Liver (tissue), 8 donors: ENCODE measurements at regions not wholly inside any gene's neighbourhood (a gene's known extent, or its start where the extent isn't known, plus 50 kb on each side); places are given as distances from the start of the nearest gene placed in this dataset.

Source experiments
- DNase-seq: peaks from one replicate; pipeline ENCODE4 v3.0.0-alpha.2; 2017; ENCODE audit warnings: low spot score
- H3K27ac ChIP-seq, 2 donors: one replicate each; pipeline ENCODE4 v1.7.0; 2013; ENCODE audit warnings: inconsistent platforms in 2 of 2, low read length in 2 of 2, control low read depth in 1 of 2, low read depth in 1 of 2, mild to moderate bottlenecking in 1 of 2
- H3K27me3 ChIP-seq, 4 donors: one replicate each; pipeline versions ENCODE4 v1.6.1 to v1.7.0; 2013; ENCODE audit warnings: low read length in 3 of 4, inconsistent platforms in 1 of 4, mild to moderate bottlenecking in 1 of 4, moderate library complexity in 1 of 4; ENCODE audit not compliant: control insufficient read depth in 4 of 4, insufficient read depth in 4 of 4
- H3K36me3 ChIP-seq, 4 donors: one replicate each; pipeline versions ENCODE4 v1.6.1 to v1.7.0; 2013; ENCODE audit warnings: low read length in 3 of 4, mild to moderate bottlenecking in 3 of 4, low read depth in 1 of 4, moderate library complexity in 1 of 4; ENCODE audit not compliant: control insufficient read depth in 4 of 4, insufficient read depth in 3 of 4
- H3K4me1 ChIP-seq, 4 donors: one replicate each; pipeline versions ENCODE4 v1.6.1 to v1.7.0; 2013; ENCODE audit warnings: low read length in 3 of 4, mild to moderate bottlenecking in 3 of 4, moderate library complexity in 1 of 4; ENCODE audit not compliant: control insufficient read depth in 4 of 4, insufficient read depth in 4 of 4
- H3K4me3 ChIP-seq, 3 donors: one replicate each; pipeline versions ENCODE4 v1.6.1 to v1.7.0; 2013; ENCODE audit warnings: low read length in 3 of 3, control low read depth in 1 of 3, low read depth in 1 of 3, mild to moderate bottlenecking in 1 of 3
- H3K9ac ChIP-seq, 2 donors: one replicate each; pipeline ENCODE4 v1.7.0; 2013; ENCODE audit warnings: low read length in 2 of 2, mild to moderate bottlenecking in 2 of 2, moderate library complexity in 2 of 2, control low read depth in 1 of 2, low read depth in 1 of 2
- H3K9me3 ChIP-seq, 4 donors: one replicate each; pipeline versions ENCODE4 v1.6.1 to v1.7.0; 2013; ENCODE audit warnings: low read length in 3 of 4; ENCODE audit not compliant: control insufficient read depth in 4 of 4
- ATF3 ChIP-seq: IDR thresholded peaks from 2 replicates; pipeline ENCODE4 v1.6.1; 2016; ENCODE audit warnings: antibody characterized with exemption
- CTCF ChIP-seq: fragments of 150-350 bp; IDR thresholded peaks from 2 replicates; pipeline ENCODE4 v1.5.1; 2017; ENCODE audit warnings: improper control_type of control experiment, low read depth, low read length; ENCODE audit not compliant: missing input control
- EGR1 ChIP-seq, 2 donors: IDR thresholded peaks; 2 replicates each; pipeline ENCODE4 v1.6.1; 2016 to 2018; ENCODE audit warnings: antibody characterized with exemption in 2 of 2, low read depth in 2 of 2
- FOXA1 ChIP-seq: IDR thresholded peaks from 2 replicates; pipeline ENCODE4 v1.6.1; 2016; ENCODE audit warnings: antibody characterized with exemption
- FOXA2 ChIP-seq: IDR thresholded peaks from 2 replicates; pipeline ENCODE4 v1.6.1; 2016; ENCODE audit warnings: antibody characterized with exemption
- GABPA ChIP-seq, 2 donors: IDR thresholded peaks in 1 of 2; conservative IDR thresholded peaks in 1 of 2; 2 replicates each; pipeline ENCODE4 v1.6.1; 2016; ENCODE audit warnings: antibody characterized with exemption in 2 of 2, mild to moderate bottlenecking in 1 of 2, moderate library complexity in 1 of 2
- HNF4A ChIP-seq, 2 donors: conservative IDR thresholded peaks; 2 replicates each; pipeline ENCODE4 v1.6.1; 2016; ENCODE audit warnings: antibody characterized with exemption in 2 of 2, mild to moderate bottlenecking in 2 of 2
- HNF4G ChIP-seq: IDR thresholded peaks from 2 replicates; pipeline ENCODE4 v1.6.1; 2016; ENCODE audit warnings: antibody characterized with exemption
- JUND ChIP-seq, 2 donors: IDR thresholded peaks; 2 replicates each; pipeline ENCODE4 v1.6.1; 2016; ENCODE audit warnings: antibody characterized with exemption in 2 of 2
- MAX ChIP-seq: IDR thresholded peaks from 2 replicates; pipeline ENCODE4 v1.6.1; 2016; ENCODE audit warnings: antibody characterized with exemption
- NR2F2 ChIP-seq: IDR thresholded peaks from 2 replicates; pipeline ENCODE4 v1.6.1; 2016; ENCODE audit warnings: antibody characterized with exemption
- RAD21 ChIP-seq, 2 donors: IDR thresholded peaks; 2 replicates each; pipeline ENCODE4 v1.6.1; 2016; ENCODE audit warnings: antibody characterized with exemption in 2 of 2, mild to moderate bottlenecking in 2 of 2
- REST ChIP-seq: IDR thresholded peaks from 2 replicates; pipeline ENCODE4 v1.6.1; 2016; ENCODE audit warnings: antibody characterized with exemption, mild to moderate bottlenecking
- RXRA ChIP-seq, 2 donors: IDR thresholded peaks; 2 replicates each; pipeline ENCODE4 v1.6.1; 2017 to 2018; ENCODE audit warnings: antibody characterized with exemption in 2 of 2, mild to moderate bottlenecking in 1 of 2
- SP1 ChIP-seq: IDR thresholded peaks from 2 replicates; pipeline ENCODE4 v1.6.1; 2018; ENCODE audit warnings: antibody characterized with exemption, mild to moderate bottlenecking
- YY1 ChIP-seq: IDR thresholded peaks from 2 replicates; pipeline ENCODE4 v1.6.1; 2016; ENCODE audit warnings: antibody characterized with exemption, mild to moderate bottlenecking
- ZBTB33 ChIP-seq: IDR thresholded peaks from 2 replicates; pipeline ENCODE4 v1.6.1; 2016; ENCODE audit warnings: antibody characterized with exemption
- WGBS: extraction: QIAGEN DNeasy Blood & Tissue Kit; methylation state at CpG from one replicate; pipeline ENCODE4 v1.1.7; 2013; 5-methylcytosine and 5-hydroxymethylcytosine counted together
- donor health status: healthy.
- donor health status: healthy.
- donor health status: healthy.
- donor health status: healthy.
- donor health status: healthy.

GRCh38 chr13:22320991-22321390 is 650.1 kb downstream of the FGF9 start:
- no peaks in the 10 kb centered on the region for H3K36me3 ChIP-seq
- no peaks in the 10 kb centered on the region for H3K4me1 ChIP-seq
- no peak overlapping the region for H3K9ac ChIP-seq
- H3K4me3 ChIP-seq: no peak overlapping the region
- H3K9me3 ChIP-seq: no peaks in the 10 kb centered on the region
- TF ChIP-seq FOXA1 (no peak), YY1 (no peak), RAD21 (IDR thresholded peaks at IDR 0.05) (no peak), EGR1 (IDR thresholded peaks at IDR 0.05; ENCODE audit: low read depth in 2 of 2) (no peak)
- H3K27me3 ChIP-seq: peaks cover 0 to 3% (median 0%) of the 10 kb centered on the region in 4 donors
- DNase-seq: no peak
- 67% methylated on average over 3 of the region's 3 CpGs for WGBS
- no peak overlapping the region for H3K27ac ChIP-seq

GRCh38 chr13:22325761-22326160 is 654.9 kb downstream of the FGF9 start:
- Histone ChIP-seq H3K9me3 (no peaks in the 10 kb centered on the region), H3K27me3 (no peaks in the 10 kb centered on the region), H3K4me3 (no peak overlapping the region), H3K9ac (no peak overlapping the region), H3K4me1 (no peaks in the 10 kb centered on the region), H3K27ac (no peak overlapping the region), H3K36me3 (no peaks in the 10 kb centered on the region)
- TF ChIP-seq HNF4A (conservative IDR thresholded peaks at IDR 0.05) (no peak), RXRA (IDR thresholded peaks at IDR 0.05) (no peak), NR2F2 (no peak), MAX (no peak), JUND (IDR thresholded peaks at IDR 0.05) (no peak), FOXA2 (no peak), ATF3 (no peak), ZBTB33 (no peak)
- 58% methylated on average over 3 of the region's 3 CpGs for WGBS
- no peak for DNase-seq

GRCh38 chr13:22332416-22332815 is 661.5 kb downstream of the FGF9 start:
- WGBS: 75% methylated on average over 7 of the region's 7 CpGs
- peaks cover 0 to 5% (median 0%) of the 10 kb centered on the region in 4 donors for H3K9me3 ChIP-seq
- H3K27ac ChIP-seq: no peak overlapping the region
- no peak overlapping the region for H3K4me3 ChIP-seq
- H3K27me3 ChIP-seq: no peaks in the 10 kb centered on the region
- H3K36me3 ChIP-seq: no peaks in the 10 kb centered on the region
- DNase-seq: no peak
- TF ChIP-seq REST: no peak
- TF ChIP-seq YY1: no peak
- TF ChIP-seq HNF4G: no peak
- no peak for TF ChIP-seq JUND (IDR thresholded peaks at IDR 0.05)
- no peak for TF ChIP-seq ZBTB33
- no peak for TF ChIP-seq GABPA (IDR thresholded peaks at IDR 0.05 in 1 of 2, conservative IDR thresholded peaks at IDR 0.05 in 1 of 2)
- TF ChIP-seq FOXA1: no peak
- no peak for TF ChIP-seq NR2F2
- TF ChIP-seq FOXA2: no peak
- no peak for TF ChIP-seq SP1
- no peak for TF ChIP-seq RXRA (IDR thresholded peaks at IDR 0.05)
- TF ChIP-seq CTCF: no peak
- H3K4me1 ChIP-seq: no peaks in the 10 kb centered on the region
- no peak overlapping the region for H3K9ac ChIP-seq
